Glutamatergic neuron (in vitro differentiated cells): ENCODE measurements at regions not wholly inside any gene's neighbourhood (a gene's known extent, or its start where the extent isn't known, plus 50 kb on each side); places are given as distances from the start of the nearest gene placed in this dataset.

Experiments
- DNase-seq: peaks from one replicate; pipeline ENCODE4 v3.0.0; 2022
- H3K27ac Mint-ChIP-seq: one replicate; pipeline ENCODE4 v1.8.0; 2020; ENCODE audit warnings: mild to moderate bottlenecking, mixed read lengths, inconsistent platforms; ENCODE audit not compliant: unreplicated experiment
- H3K27me3 Mint-ChIP-seq: one replicate; pipeline ENCODE4 v1.8.0; 2020; ENCODE audit warnings: mild to moderate bottlenecking, moderate library complexity, mixed read lengths, inconsistent platforms; ENCODE audit not compliant: unreplicated experiment
- H3K36me3 Mint-ChIP-seq: one replicate; pipeline ENCODE4 v1.8.0; 2020; ENCODE audit warnings: mild to moderate bottlenecking, mixed read lengths, inconsistent platforms; ENCODE audit not compliant: unreplicated experiment
- H3K4me1 Mint-ChIP-seq: one replicate; pipeline ENCODE4 v1.8.0; 2020; ENCODE audit warnings: mild to moderate bottlenecking, low read depth, mixed read lengths, inconsistent platforms; ENCODE audit not compliant: unreplicated experiment
- H3K4me3 Mint-ChIP-seq: one replicate; pipeline ENCODE4 v1.8.0; 2020; ENCODE audit warnings: mild to moderate bottlenecking, mixed read lengths, inconsistent platforms; ENCODE audit not compliant: unreplicated experiment
- H3K9me3 Mint-ChIP-seq: one replicate; pipeline ENCODE4 v1.8.0; 2020; ENCODE audit warnings: mild to moderate bottlenecking, moderate library complexity, mixed read lengths, inconsistent platforms; ENCODE audit not compliant: unreplicated experiment
- TF ChIP-seq, protein P1 (sequence below): fragments of 200-600 bp; sonication (generic); IDR thresholded peaks from one replicate; pipeline ENCODE4 v1.5.0; 2021; ENCODE audit not compliant: partially characterized antibody, unreplicated experiment

DNA sequence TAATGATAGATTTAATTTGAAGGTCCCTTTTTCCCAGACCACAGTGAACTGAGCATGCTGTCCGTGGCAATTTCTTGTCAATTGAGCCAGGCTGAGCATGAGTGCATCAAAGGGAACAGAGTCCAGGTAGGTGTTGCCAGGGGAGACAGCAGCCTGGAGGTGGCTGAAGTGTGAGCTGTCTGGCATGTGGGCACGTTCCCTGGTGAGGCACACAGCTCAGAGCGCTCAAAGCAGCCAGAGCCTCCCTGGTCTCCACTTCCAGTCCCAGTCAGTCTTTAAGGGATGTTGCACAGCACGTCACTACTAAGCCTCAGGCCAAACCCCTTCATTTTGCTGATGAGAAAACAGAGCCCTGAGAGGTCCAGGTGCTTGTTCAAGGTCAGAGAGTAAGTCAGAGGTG is 251.4 kb downstream of the MATN1 start:
- TF ChIP-seq, protein P1, sequence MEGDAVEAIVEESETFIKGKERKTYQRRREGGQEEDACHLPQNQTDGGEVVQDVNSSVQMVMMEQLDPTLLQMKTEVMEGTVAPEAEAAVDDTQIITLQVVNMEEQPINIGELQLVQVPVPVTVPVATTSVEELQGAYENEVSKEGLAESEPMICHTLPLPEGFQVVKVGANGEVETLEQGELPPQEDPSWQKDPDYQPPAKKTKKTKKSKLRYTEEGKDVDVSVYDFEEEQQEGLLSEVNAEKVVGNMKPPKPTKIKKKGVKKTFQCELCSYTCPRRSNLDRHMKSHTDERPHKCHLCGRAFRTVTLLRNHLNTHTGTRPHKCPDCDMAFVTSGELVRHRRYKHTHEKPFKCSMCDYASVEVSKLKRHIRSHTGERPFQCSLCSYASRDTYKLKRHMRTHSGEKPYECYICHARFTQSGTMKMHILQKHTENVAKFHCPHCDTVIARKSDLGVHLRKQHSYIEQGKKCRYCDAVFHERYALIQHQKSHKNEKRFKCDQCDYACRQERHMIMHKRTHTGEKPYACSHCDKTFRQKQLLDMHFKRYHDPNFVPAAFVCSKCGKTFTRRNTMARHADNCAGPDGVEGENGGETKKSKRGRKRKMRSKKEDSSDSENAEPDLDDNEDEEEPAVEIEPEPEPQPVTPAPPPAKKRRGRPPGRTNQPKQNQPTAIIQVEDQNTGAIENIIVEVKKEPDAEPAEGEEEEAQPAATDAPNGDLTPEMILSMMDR, result no peak
- no peak overlapping the region for H3K4me3 Mint-ChIP-seq
- H3K27me3 Mint-ChIP-seq, result no peaks in the 10 kb centered on the region

DNA sequence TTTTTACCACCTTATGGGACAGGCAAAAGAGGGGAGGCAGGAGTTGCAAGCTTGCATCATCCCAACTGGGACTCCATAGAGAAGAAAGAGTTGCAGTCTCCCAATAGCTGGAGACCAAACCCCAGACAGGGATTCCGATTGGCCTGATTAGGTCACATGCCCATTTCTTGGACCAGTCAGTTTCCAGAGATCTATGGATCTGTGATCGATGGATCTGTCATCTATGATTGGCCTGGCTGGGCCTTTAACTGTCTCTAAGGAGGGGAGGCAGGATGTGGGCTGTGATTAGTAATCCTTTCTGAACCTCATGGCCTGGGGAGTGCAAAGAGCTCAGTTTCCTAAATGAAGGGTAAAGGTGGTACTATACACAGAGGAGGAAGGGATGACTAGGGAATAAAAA is 252.1 kb downstream of the MATN1 start:
- Mint-ChIP-seq H3K36me3 (peaks cover 6% of the 10 kb centered on the region), H3K4me1 (no peaks in the 10 kb centered on the region), H3K27me3 (no peaks in the 10 kb centered on the region), H3K27ac (no peak overlapping the region), H3K9me3 (peaks cover 3% of the 10 kb centered on the region), H3K4me3 (no peak overlapping the region)
- TF ChIP-seq, protein P1, result no peak
- no peak for DNase-seq

More for the DNA sequence above, 251.4 kb downstream of the MATN1 start:
- no peaks in the 10 kb centered on the region for H3K4me1 Mint-ChIP-seq
- peaks cover 3% of the 10 kb centered on the region for H3K9me3 Mint-ChIP-seq
- DNase-seq, result no peak
- no peak overlapping the region for H3K27ac Mint-ChIP-seq
- peaks cover 6% of the 10 kb centered on the region for H3K36me3 Mint-ChIP-seq

DNA sequence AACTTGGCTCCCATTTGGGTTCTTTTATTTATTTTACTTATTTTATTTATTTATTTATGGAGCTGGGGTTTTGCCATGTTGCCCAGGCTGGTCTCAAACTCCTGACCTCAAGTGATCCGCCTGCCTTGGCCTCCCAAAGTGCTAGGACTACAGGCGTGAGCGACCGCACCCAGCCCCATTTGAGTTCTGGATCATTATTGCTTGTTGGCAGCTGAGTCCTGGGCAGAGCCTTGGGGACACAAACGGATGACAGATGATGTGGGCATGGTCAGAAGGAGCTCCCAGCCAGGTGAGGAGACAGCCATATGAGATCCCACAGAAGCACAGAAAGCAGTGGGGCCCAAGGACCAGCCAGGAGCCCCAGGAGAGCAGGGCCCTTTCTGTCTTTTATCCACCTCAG is 254.0 kb downstream of the MATN1 start:
- Mint-ChIP-seq H3K4me3 (no peak overlapping the region), H3K9me3 (peaks cover 2% of the 10 kb centered on the region), H3K36me3 (peaks cover 6% of the 10 kb centered on the region), H3K27ac (no peak overlapping the region), H3K4me1 (no peaks in the 10 kb centered on the region), H3K27me3 (no peaks in the 10 kb centered on the region)
- DNase-seq, result no peak
- TF ChIP-seq, protein P1, result no peak

DNA sequence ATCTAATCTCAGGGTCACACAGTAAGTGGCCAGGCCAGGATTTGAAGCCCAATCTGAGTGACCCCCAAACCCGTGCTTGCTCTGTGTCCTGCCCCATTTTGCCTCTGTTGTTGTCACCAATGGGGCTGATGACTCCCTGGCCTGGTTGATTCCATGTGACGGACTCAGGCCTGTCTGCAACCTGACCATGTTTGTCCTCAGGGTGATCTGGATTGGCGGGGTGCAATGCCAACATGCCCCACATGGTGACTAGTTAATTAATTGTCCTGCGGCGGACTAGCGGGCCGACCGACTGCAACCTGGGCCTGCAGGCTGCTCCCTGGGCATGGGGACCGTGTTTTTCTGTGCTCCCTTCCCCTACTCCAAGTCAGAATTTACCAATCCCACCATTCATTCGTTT is 256.3 kb downstream of the MATN1 start:
- Mint-ChIP-seq H3K36me3 (peaks cover 6% of the 10 kb centered on the region), H3K4me1 (peaks cover 4% of the 10 kb centered on the region), H3K4me3 (no peak overlapping the region), H3K27ac (no peak overlapping the region), H3K9me3 (peaks cover 2% of the 10 kb centered on the region), H3K27me3 (no peaks in the 10 kb centered on the region)
- TF ChIP-seq, protein P1, result no peak
- DNase-seq, result no peak

DNA sequence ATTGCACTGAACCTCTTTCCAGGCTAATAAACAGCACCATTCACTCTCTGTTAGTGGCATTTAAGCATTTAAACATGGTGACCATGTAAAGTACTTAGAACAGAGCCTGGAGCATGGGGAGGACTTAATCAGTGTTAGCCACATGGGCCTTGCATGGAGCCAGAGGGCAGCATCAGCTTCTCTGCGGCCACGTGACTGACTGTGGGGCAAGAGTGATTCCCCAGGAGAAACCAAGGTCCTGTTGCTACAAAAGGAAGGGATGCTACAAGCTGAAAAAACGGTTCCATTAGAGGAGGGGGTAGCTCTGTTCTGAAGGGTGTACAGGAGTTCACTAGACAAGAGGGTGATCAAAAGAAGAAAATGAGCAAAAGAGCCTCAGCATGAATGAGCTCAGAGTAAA is 256.8 kb downstream of the MATN1 start:
- H3K4me3 Mint-ChIP-seq, result no peak overlapping the region
- DNase-seq, result no peak
- TF ChIP-seq, protein P1, result no peak
- no peaks in the 10 kb centered on the region for H3K27me3 Mint-ChIP-seq
- peaks cover 6% of the 10 kb centered on the region for H3K36me3 Mint-ChIP-seq
- no peak overlapping the region for H3K27ac Mint-ChIP-seq
- peaks cover 4% of the 10 kb centered on the region for H3K4me1 Mint-ChIP-seq
- H3K9me3 Mint-ChIP-seq, result peaks cover 2% of the 10 kb centered on the region
